ENCODE measurements at regions not wholly inside any gene's neighbourhood (a gene's known extent, or its start where the extent isn't known, plus 50 kb on each side); places are given as distances from the start of the nearest gene placed in this dataset.

DNA sequence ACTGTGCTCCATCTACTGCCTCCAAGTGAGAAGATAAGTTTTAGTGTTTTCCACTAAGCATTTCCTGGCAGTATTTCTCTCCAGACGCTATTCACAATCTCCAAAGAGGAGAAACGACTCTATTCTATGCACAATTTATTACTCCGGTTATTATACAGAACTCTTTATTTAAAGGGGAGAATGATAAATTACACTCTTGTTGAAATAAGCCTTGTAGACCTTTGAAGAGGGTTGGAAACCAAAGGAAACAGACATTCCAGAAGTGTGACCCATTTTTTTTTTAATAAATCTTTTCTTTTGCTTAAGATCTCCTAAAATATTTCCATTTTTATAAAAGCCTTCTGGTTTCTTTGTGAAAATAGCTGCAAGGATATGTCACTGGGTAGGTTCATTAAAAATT, 76.1 kb upstream of the HDAC9 start:
- no peak for DNase-seq

DNA sequence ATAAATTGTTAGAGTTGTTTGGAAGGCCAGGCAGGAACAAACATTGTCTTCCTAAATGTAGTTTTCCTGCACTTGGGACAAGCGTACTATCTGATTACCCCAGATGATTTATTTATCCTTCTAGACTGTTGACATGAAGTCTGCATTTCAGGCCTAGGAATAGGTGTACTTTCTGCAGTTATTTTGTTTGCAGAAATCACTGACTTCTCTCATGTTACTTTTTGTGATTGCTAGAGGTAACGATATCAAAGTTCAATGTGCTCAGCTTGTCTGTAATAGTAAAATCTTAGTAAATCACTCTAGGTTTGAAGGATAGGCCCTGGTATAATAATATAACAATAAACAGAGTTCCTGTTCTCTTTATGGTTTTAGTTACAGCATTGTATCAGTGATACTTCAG, 75.4 kb upstream of the HDAC9 start:
- DNase-seq: no peak

DNA sequence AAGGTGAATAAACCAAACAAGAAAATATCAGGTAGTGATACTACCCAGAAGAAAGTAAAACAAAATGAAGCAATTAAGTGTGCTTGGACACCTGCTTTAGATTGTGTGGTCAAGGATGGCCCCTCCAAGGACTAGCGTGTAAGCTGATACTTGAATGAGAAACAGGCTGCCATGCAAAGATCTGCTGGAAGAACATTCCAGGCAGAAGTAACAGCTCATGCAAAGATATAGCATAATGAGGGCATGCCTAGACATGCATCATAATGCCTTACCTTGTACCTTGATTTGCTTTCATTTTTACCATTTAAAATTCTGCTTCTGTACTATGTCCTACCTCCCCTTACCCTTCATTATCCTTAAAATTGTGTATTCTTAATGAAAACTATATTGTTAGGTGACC, 74.8 kb upstream of the HDAC9 start:
- DNase-seq: no peak

DNA sequence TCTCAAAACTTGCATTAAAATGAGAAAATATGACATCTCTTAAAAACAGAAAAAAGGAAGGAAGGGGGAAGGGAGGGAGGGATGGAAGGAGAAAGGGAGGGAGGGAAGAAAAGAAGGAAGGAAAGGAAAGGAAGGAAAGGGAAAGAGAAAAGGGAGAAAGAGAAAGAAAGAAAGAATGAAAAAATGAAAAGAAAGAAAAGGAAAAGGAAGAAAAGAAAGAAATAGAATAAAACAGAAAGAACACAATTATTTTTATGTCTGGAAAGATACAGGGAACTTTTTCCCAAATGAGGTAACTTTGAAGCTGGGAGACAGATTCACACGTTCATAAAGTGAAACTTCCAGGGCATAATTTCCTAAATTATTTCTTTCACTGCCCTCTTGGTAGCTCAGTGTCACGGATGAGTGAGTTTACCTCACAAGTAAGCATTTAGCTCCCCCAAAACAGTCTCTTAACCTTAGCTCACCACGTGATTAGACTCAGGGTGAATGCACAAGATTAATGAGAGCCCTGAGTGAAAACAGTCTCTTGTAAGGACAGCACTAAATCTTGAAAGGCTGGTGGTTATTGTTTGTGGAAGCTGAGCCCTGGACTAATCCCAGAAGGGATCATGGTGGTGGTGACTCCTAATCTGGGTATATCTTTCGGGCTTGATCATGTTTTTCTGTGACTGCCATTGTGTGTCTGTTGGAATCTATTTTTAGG, 74.1 kb upstream of the HDAC9 start:
- DNase-seq: no peak

DNA sequence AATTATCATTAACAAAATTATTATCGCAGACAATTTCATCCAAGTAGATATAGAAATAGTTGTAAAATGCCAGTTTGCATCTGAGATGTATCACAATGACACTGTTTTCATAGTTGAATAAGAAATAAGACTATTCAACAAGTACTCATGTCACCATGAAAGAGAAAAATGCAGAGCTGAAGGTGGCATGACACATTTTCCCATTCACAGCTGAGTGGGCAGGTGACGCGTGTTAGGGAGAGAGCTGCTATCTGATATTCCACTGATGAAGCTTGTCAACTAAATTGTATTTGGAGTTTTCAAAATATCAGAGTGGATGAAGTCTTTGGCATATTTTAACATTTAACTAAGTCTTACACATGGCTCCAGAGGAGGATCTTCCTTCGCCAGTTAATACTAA, 70.3 kb upstream of the HDAC9 start:
- no peak for DNase-seq

DNA sequence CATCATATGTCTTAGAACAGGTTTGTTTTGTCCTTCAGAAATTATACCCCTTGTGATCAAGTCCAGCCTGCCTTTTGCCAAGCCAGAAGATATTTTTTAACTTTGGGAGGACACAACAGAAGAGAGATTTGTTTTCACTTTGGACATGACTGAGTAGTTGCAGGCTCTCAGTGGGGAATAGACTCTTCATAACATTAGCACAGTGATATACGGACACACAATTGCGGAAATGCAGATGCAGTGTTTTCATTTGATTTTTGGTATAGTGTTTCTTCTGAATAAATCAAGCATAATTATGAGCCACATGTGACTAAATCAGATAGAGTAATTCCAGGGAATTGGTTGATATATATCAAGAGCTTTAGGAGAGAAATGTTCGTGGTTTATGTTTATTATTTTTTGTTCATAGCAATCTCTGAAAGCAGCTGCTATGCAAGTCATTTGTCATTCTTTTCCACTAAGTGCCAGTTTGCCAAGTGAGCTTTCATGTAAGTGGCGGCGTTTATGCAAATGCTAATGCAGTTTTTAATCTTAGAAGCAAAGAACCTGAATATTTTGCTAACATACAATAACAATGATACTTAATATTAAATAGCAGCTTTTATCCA, 69.6 kb upstream of the HDAC9 start:
- no peak for DNase-seq

DNA sequence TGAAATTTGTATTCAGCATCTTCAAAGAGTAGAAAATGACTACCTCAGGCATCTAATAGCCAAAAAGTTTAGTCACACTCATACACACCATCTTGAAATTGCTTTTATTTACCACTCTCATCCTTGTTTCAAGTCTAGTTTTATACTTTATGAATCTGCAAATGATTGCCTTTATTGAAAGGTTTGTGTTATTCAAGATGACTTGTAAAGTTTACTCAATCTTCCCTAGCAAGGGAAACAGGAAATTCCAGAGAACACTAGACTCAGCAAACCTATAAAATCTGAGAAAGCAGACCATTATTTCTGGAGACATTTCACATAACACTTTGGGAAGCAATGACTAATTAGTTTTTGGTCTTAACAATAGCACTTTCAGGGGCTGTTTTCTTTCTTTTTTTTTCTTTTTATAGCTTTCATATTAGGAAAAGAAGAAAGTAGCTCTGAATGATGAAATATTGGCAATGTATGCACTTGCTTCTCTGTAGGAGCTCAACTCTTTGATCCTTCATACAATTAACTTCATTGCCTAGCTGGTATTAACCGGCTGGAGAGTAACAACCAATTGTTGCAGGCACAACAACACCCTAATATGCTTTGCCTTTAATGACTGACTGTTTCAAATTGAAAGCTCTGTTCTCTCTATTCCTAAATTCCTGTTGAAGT, 68.9 kb upstream of the HDAC9 start:
- no peak for DNase-seq

DNA sequence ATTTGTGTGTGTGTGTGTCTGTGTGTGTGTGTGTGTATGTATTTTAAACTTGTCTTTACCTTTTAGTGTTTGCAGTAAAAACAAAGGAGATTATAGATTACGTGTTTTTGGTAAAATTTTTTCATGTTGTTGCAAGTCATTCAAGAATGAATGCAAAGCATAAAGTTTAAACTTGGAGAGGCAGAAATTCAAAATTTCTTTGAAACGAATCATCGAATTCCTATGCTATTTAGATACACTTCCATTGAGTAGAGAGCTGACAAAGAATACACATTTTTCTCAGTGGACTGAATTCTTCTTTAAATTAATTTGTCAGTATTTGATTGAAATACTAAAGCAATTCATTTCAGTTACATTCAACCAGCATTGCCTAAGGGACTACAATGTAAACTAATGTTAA, 66.0 kb upstream of the HDAC9 start:
- DNase-seq: no peak

DNA sequence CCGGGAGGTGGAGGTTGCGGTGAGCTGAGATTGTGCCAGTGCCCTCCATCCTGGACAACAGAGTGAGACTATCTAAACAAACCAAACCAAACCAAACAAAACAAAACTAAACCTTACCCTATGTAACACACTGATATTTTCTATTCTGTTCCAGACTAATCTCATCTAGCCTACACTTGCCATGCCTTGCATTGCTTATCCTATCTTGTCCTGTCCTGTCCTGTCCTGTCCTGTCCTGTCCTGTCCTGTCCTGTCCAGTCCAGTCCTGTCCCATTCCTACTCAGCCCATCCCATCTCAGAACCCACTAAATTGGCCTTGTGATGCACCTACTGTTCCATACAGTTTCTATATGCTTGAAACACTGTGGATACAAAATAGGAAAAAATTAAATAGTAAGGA, 64.7 kb upstream of the HDAC9 start:
- no peak for DNase-seq

DNA sequence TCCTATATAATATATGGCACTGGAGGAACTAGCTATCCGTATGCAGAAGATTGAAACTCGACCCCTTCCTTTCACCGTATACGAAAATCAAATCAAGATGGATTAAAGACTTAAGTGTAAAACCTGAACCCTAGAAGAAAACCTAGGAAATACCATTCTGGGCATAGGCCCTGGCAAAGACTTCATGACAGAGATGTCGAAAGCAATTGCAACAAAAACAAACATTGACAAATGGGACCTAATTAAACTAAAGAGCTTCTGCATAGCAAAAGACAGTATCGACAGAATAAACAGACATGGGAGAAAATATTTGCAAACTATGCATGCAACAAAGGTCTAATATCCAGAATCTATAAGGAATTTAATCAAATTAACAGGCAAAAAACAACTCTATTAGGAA, 61.4 kb upstream of the HDAC9 start:
- DNase-seq: no peak

DNA sequence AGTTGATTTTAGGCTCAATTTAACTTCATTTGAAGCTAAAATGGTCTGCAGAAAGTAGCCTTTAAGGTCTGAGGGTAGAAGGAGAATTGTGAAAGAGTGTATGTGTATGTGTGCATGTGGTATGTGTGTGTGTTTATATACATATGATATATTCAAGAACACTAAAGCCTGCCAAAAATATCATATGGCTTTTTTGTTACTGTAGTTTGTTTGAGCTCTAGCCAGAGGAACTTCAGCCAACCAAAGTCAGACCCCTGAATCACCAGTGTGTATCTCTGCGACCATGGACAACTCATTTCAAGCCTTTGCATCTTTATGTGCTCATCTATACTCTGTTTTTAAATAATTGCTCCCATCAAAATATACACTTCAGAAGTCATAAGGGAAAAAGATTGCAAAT, 58.4 kb upstream of the HDAC9 start:
- DNase-seq: no peak

DNA sequence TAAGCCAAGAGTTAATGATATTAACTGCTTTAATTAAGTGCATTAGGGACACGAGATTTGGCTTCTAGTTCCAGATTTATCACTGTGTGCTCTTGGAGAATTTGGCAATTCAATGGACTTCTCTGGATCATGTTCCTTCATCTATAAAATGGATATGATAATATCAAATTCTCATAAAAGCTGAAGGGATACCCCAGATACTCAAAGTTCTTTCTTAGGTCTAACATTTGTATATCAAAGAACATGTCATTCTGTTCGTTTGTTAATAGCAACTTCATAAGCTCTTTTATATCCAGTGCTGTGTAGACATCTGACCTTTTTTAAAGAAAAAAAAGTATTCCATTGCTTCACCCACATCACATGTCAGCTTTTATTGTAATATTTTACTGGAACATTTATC, 54.6 kb upstream of the HDAC9 start:
- DNase-seq: no peak

DNA sequence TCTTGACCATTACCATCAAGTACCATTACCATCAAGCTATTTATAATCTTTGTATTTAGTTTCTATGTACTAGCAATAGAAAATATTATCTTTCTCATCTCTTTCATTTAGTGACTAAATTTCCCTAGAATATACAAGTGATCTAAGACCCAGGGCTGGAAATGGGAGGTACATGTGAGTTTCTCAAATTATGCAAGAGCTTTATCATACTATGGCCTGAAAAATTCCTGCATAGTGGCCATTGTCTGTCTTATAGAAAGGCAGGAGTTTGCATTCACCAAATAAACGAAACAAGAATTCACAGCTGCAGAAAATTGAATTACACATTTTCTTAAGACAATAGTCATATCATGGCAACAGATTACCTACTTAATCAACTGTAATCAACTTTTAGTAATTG, 50.7 kb upstream of the HDAC9 start:
- no peak for DNase-seq

DNA sequence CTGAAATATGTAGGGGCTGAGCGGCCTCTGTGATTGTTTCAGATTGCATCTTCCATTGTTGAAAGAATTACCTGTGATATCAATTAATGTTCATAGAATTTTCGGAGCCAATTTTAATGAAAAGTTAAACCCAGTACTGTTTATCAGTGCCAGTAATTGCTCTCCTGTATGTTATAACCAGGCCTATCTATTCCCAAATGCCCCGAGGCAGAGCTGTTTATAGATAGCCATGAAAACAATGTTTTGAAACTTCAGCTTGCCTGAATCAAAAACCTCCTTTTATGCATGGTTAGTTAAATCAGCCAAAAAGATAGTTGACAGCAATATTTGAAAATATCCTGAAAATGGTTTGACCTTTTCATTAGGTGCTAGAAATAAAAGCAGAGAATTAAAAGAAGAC, 50.1 kb upstream of the HDAC9 start:
- DNase-seq: no peak
